ENCODE measurements at regions not wholly inside any gene's neighbourhood (a gene's known extent, or its start where the extent isn't known, plus 50 kb on each side); places are given as distances from the start of the nearest gene placed in this dataset.

DNA sequence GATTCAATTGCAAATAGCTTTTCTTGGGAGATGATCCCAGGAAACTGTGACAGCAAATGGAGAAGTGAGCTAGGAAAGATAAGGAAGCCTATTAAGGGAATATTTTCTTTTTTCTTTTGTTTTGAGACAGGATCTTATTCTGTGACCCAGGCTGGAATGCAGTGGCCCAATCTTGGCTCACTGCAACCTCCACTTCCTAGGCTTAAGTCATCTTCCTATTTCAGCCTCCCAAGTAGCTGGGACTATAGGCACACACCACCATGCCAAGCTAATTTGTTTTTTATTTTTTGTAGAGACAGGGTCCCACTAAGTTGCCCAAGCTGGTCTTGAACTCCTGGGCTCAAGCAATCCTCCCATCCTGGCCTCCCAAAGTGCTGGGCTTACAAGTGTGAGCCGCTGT, 433.7 kb downstream of the RPS6KC1 start:
- Mint-ChIP-seq H3K9me3 (peaks cover 13% of the 10 kb centered on the region), H3K27me3 (ENCODE audit: low read depth) (no peaks in the 10 kb centered on the region), H3K4me1 (peaks cover 3% of the 10 kb centered on the region), H3K4me3 (no peak overlapping the region), H3K36me3 (no peaks in the 10 kb centered on the region; the same call in 1 of the 2 replicates), H3K27ac (no peak overlapping the region)
- DNase-seq (ENCODE audit: low spot score) = no peak
- ChIA-PET CTCF (interaction anchor here (0.6 kb wide), 1 partner anchor 34 kb away, joined by 3 read pairs; no protein-coding TSS in a partner anchor), POLR2A (no interaction called here)
- TF ChIP-seq ZNF416 (CRISPR knock-in tag; IDR thresholded peaks at IDR 0.05) (no peak), IRF2 (CRISPR knock-in tag; IDR thresholded peaks at IDR 0.05; ENCODE audit: borderline replicate concordance, low read depth) (no peak), MXD4 (CRISPR knock-in tag; IDR thresholded peaks at IDR 0.05; ENCODE audit: borderline replicate concordance) (no peak), ZSCAN18 (CRISPR knock-in tag; IDR thresholded peaks at IDR 0.05) (no peak), ZNF121 (CRISPR knock-in tag; IDR thresholded peaks at IDR 0.05) (no peak), CDX4 (CRISPR knock-in tag; IDR thresholded peaks at IDR 0.05; ENCODE audit: borderline replicate concordance) (no peak), OVOL2 (CRISPR knock-in tag; IDR thresholded peaks at IDR 0.05; ENCODE audit: borderline replicate concordance) (no peak), ETV6 (CRISPR knock-in tag; IDR thresholded peaks at IDR 0.05) (no peak), CBFB (CRISPR knock-in tag; IDR thresholded peaks at IDR 0.05; ENCODE audit: low read depth) (no peak), ZNF138 (CRISPR knock-in tag; conservative IDR thresholded peaks at IDR 0.05) (no peak), ZNF671 (CRISPR knock-in tag; IDR thresholded peaks at IDR 0.05) (no peak), NR1H2 (CRISPR knock-in tag; IDR thresholded peaks at IDR 0.05) (no peak), ZNF219 (CRISPR knock-in tag; IDR thresholded peaks at IDR 0.05; ENCODE audit: borderline replicate concordance) (no peak), E2F1 (CRISPR knock-in tag; IDR thresholded peaks at IDR 0.05) (no peak)
- TF ChIP-seq, protein P1, sequence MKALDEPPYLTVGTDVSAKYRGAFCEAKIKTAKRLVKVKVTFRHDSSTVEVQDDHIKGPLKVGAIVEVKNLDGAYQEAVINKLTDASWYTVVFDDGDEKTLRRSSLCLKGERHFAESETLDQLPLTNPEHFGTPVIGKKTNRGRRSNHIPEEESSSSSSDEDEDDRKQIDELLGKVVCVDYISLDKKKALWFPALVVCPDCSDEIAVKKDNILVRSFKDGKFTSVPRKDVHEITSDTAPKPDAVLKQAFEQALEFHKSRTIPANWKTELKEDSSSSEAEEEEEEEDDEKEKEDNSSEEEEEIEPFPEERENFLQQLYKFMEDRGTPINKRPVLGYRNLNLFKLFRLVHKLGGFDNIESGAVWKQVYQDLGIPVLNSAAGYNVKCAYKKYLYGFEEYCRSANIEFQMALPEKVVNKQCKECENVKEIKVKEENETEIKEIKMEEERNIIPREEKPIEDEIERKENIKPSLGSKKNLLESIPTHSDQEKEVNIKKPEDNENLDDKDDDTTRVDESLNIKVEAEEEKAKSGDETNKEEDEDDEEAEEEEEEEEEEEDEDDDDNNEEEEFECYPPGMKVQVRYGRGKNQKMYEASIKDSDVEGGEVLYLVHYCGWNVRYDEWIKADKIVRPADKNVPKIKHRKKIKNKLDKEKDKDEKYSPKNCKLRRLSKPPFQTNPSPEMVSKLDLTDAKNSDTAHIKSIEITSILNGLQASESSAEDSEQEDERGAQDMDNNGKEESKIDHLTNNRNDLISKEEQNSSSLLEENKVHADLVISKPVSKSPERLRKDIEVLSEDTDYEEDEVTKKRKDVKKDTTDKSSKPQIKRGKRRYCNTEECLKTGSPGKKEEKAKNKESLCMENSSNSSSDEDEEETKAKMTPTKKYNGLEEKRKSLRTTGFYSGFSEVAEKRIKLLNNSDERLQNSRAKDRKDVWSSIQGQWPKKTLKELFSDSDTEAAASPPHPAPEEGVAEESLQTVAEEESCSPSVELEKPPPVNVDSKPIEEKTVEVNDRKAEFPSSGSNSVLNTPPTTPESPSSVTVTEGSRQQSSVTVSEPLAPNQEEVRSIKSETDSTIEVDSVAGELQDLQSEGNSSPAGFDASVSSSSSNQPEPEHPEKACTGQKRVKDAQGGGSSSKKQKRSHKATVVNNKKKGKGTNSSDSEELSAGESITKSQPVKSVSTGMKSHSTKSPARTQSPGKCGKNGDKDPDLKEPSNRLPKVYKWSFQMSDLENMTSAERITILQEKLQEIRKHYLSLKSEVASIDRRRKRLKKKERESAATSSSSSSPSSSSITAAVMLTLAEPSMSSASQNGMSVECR (CRISPR knock-in tag; IDR thresholded peaks at IDR 0.05; ENCODE audit: borderline replicate concordance) = no peak
- TF ChIP-seq, protein P2, sequence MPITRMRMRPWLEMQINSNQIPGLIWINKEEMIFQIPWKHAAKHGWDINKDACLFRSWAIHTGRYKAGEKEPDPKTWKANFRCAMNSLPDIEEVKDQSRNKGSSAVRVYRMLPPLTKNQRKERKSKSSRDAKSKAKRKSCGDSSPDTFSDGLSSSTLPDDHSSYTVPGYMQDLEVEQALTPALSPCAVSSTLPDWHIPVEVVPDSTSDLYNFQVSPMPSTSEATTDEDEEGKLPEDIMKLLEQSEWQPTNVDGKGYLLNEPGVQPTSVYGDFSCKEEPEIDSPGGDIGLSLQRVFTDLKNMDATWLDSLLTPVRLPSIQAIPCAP (CRISPR knock-in tag; IDR thresholded peaks at IDR 0.05) = no peak
- TF ChIP-seq, protein P3, sequence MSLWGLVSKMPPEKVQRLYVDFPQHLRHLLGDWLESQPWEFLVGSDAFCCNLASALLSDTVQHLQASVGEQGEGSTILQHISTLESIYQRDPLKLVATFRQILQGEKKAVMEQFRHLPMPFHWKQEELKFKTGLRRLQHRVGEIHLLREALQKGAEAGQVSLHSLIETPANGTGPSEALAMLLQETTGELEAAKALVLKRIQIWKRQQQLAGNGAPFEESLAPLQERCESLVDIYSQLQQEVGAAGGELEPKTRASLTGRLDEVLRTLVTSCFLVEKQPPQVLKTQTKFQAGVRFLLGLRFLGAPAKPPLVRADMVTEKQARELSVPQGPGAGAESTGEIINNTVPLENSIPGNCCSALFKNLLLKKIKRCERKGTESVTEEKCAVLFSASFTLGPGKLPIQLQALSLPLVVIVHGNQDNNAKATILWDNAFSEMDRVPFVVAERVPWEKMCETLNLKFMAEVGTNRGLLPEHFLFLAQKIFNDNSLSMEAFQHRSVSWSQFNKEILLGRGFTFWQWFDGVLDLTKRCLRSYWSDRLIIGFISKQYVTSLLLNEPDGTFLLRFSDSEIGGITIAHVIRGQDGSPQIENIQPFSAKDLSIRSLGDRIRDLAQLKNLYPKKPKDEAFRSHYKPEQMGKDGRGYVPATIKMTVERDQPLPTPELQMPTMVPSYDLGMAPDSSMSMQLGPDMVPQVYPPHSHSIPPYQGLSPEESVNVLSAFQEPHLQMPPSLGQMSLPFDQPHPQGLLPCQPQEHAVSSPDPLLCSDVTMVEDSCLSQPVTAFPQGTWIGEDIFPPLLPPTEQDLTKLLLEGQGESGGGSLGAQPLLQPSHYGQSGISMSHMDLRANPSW (CRISPR knock-in tag; conservative IDR thresholded peaks at IDR 0.05; ENCODE audit: low read depth) = no peak
- no peak for ATAC-seq
